ENCODE measurements at regions not wholly inside any gene's neighbourhood (a gene's known extent, or its start where the extent isn't known, plus 50 kb on each side); places are given as distances from the start of the nearest gene placed in this dataset.

DNA sequence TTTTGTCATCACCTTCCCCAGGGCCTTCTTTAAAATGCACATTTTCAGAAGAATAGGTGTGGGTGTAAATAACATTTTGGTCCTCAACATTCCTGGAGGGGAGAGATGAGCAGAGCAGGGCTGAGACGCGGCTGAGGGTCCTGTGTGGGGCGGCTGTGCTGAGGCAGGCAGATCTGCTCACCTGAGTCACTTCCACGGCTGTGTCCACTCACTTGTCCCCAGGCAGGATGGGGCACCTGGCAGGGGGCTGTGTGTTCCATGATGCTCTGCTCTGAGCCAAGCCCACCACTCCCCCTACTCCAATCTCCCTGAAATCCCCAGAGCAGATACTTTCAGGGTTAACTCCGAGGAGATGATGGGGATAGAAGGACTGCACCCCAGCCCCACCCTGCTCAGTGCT, 93.8 kb downstream of the GLRX3 start:
- Histone ChIP-seq H3K4me1 (ENCODE audit: insufficient read depth, low read length) (no peaks in the 10 kb centered on the region), H3K27ac (ENCODE audit: low read length) (no peak overlapping the region), H3K36me3 (ENCODE audit: insufficient read depth, low read depth, low read length) (no peaks in the 10 kb centered on the region), H3K4me3 (ENCODE audit: low read length) (no peak overlapping the region), H3K27me3 (ENCODE audit: insufficient read depth, low read length) (no peaks in the 10 kb centered on the region), H3K9ac (ENCODE audit: low read depth, low read length) (no peak overlapping the region), H3K9me3 (ENCODE audit: insufficient read depth, low read depth, low read length) (peaks cover 25% of the 10 kb centered on the region)

DNA sequence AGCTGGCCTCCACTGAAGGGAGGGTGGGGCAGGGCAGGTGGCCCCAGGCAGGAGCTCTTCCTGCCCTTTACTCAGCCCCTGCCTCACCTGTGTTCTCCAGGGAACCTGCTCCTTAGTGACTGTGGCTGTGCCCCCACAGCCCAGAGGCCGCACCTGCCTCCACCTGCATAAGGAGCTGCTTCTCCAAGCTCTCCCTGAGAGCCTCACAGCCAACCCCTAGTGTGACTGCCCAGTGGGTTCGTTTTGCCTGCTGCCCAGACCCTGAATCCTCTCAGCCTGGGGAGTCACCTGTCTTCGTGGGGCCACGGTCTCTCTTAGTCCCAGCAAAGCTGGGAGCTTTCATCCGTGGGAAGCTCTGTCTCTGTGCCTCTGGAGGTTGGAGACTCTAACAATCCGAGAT, 94.4 kb downstream of the GLRX3 start:
- Histone ChIP-seq H3K4me3 (ENCODE audit: low read length) (no peak overlapping the region), H3K27me3 (ENCODE audit: insufficient read depth, low read length) (no peaks in the 10 kb centered on the region), H3K27ac (ENCODE audit: low read length) (no peak overlapping the region), H3K9me3 (ENCODE audit: insufficient read depth, low read depth, low read length) (peaks cover 25% of the 10 kb centered on the region), H3K9ac (ENCODE audit: low read depth, low read length) (no peak overlapping the region), H3K36me3 (ENCODE audit: insufficient read depth, low read depth, low read length) (no peaks in the 10 kb centered on the region), H3K4me1 (ENCODE audit: insufficient read depth, low read length) (no peaks in the 10 kb centered on the region)

DNA sequence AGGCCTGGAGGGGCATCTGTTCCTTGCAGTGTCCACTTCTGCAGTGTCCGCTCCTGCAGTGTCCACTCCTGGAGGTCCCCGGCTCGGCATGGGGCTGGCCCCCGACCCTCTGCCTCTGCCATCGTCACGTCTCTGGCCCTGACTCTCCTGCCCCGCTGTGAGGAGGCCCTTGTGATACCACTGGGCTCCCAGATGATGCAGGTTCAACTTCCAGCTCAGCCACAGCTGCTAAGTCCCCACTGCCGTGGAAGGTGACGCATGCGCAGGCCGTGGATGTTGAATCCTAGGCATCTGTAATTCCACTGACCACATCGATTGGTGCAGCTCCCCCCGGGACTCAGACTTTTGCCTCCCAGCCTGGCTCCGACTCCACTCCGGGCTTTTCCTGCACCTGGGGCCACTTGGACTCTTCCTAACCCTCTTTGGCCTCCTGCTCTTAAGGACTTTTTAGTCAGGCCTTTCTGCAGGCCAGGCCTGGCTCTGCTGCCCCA, 95.1 kb downstream of the GLRX3 start:
- no peaks in the 10 kb centered on the region for H3K4me1 ChIP-seq (ENCODE audit: insufficient read depth, low read length)

DNA sequence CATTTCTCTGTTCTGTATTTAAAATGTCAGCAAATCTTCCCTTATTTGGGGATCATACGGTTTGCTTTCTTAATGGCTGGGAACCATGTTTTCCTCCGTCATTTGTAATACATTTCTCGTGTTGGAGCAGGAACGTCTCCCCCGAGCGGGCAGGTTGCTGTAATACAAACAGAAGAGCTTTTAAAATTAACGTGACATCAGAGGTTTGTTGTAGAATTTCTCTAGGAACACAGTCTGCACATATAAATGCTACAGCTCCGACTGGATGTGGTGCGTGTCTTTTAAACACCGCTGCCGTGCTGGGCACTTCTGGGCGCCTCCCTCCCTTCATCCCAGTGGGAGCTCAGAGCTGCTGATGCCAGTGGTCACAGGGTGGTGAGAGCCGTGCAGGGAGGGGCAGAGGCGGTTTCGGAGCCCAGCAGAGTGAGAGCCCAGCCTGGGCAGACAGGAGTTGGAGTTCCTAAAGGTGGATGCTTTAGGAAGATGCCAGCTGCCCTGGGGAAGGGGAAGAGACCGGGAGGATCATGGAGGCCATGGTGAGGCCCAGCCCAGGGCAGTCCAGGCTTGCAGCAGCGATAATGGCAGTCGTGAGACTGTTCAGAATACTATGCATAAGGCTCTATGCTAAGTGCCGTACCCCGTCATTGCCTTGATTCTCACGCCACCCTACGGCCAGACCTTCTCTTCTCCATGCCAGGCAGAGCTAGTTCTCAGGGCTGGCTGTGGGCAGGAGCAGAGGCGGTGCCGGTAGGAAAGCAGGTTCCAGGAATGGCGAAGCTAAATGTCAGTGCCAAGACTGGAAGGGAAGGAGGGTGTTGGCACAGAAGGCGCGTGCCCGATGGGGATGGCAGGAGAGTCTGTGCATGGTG, 96.2 kb downstream of the GLRX3 start:
- Histone ChIP-seq H3K4me1 (ENCODE audit: insufficient read depth, low read length) (no peaks in the 10 kb centered on the region), H3K9me3 (ENCODE audit: insufficient read depth, low read depth, low read length) (peaks cover 16% of the 10 kb centered on the region), H3K36me3 (ENCODE audit: insufficient read depth, low read depth, low read length) (no peaks in the 10 kb centered on the region), H3K4me3 (ENCODE audit: low read length) (no peak overlapping the region), H3K9ac (ENCODE audit: low read depth, low read length) (no peak overlapping the region), H3K27ac (ENCODE audit: low read length) (no peak overlapping the region), H3K27me3 (ENCODE audit: insufficient read depth, low read length) (no peaks in the 10 kb centered on the region)

More for the DNA sequence above, 95.1 kb downstream of the GLRX3 start:
- H3K9me3 ChIP-seq (ENCODE audit: insufficient read depth, low read depth, low read length) = peaks cover 25% of the 10 kb centered on the region
- no peaks in the 10 kb centered on the region for H3K27me3 ChIP-seq (ENCODE audit: insufficient read depth, low read length)
- no peak overlapping the region for H3K9ac ChIP-seq (ENCODE audit: low read depth, low read length)
- H3K36me3 ChIP-seq (ENCODE audit: insufficient read depth, low read depth, low read length) = no peaks in the 10 kb centered on the region
- no peak overlapping the region for H3K27ac ChIP-seq (ENCODE audit: low read length)
- H3K4me3 ChIP-seq (ENCODE audit: low read length) = no peak overlapping the region

DNA sequence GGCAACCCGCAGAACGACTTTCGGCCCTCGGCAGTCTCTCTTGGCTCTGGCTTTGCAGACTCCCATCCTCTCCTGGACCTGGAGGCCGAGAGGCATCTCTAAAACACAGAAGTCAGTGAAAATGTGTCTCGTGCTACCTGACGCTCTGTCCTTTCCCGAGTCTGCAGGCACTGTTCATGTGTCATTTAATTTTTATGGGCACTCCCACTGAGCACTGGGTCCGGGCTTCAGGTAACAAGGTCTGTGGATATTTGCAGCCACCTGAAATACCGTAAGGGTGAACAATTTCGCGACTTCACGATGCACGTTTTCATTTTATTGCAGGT, 96.8 kb downstream of the GLRX3 start:
- Histone ChIP-seq H3K27ac (ENCODE audit: low read length) (no peak overlapping the region), H3K4me1 (ENCODE audit: insufficient read depth, low read length) (no peaks in the 10 kb centered on the region), H3K9me3 (ENCODE audit: insufficient read depth, low read depth, low read length) (peaks cover 14% of the 10 kb centered on the region), H3K9ac (ENCODE audit: low read depth, low read length) (no peak overlapping the region), H3K4me3 (ENCODE audit: low read length) (no peak overlapping the region), H3K27me3 (ENCODE audit: insufficient read depth, low read length) (no peaks in the 10 kb centered on the region), H3K36me3 (ENCODE audit: insufficient read depth, low read depth, low read length) (no peaks in the 10 kb centered on the region)

DNA sequence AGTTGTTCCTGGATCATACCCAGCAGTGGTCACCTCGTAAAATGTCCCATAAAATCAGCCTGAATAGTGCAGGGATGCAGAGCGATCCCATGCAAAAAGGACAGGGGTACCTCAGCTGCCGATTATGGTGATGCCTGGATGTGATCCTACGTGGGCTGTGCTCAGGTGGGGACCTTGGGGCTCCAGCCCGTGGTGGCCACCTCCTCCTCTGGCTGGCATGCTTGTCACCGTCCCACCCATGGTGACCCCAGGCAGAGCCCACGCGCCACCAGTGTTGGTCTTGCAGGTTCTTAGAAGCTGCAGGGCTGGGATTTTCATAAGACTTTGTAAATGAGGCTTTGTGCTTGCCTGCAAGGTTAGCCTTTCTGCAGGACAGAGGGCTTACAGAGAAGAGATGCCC, 97.2 kb downstream of the GLRX3 start:
- Histone ChIP-seq H3K27ac (ENCODE audit: low read length) (no peak overlapping the region), H3K9ac (ENCODE audit: low read depth, low read length) (no peak overlapping the region), H3K4me1 (ENCODE audit: insufficient read depth, low read length) (no peaks in the 10 kb centered on the region), H3K9me3 (ENCODE audit: insufficient read depth, low read depth, low read length) (peaks cover 14% of the 10 kb centered on the region), H3K36me3 (ENCODE audit: insufficient read depth, low read depth, low read length) (no peaks in the 10 kb centered on the region), H3K4me3 (ENCODE audit: low read length) (no peak overlapping the region), H3K27me3 (ENCODE audit: insufficient read depth, low read length) (no peaks in the 10 kb centered on the region)

- no peaks in the 10 kb centered on the region for H3K27me3 ChIP-seq (ENCODE audit: insufficient read depth, low read length)
- H3K27ac ChIP-seq (ENCODE audit: low read length) = no peak overlapping the region
- H3K4me1 ChIP-seq (ENCODE audit: insufficient read depth, low read length) = no peaks in the 10 kb centered on the region
- H3K36me3 ChIP-seq (ENCODE audit: insufficient read depth, low read depth, low read length) = no peaks in the 10 kb centered on the region
- H3K9ac ChIP-seq (ENCODE audit: low read depth, low read length) = no peak overlapping the region
- H3K9me3 ChIP-seq (ENCODE audit: insufficient read depth, low read depth, low read length) = peaks cover 9% of the 10 kb centered on the region; the same call in 1 of the 2 replicates
- no peak overlapping the region for H3K4me3 ChIP-seq (ENCODE audit: low read length)
These were observed 98.2 kb downstream of the GLRX3 start for GRCh38 chr10:130234171-130234965.

DNA sequence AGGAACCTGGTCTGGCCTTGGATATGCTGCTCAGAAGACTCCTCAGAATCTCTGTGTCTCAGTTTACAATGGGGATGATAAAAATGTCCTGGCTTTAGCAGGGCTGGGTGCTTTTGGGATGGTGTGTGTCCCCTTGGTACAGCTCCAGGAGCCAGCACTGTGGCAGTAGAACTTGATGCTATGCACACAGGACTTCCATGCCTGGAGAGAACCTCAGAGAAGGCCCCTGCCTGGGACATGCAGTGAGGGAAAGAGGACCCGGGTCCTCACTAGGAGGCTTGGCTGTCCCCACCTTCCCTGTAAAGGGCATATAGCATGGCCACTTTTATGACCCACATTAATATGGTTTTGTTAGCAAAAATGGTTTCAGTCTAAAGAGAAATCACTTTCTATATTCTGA, 100.5 kb downstream of the GLRX3 start:
- H3K9me3 ChIP-seq (ENCODE audit: insufficient read depth, low read depth, low read length) = peaks cover 17% of the 10 kb centered on the region; the same call in 1 of the 2 replicates
- no peaks in the 10 kb centered on the region for H3K27me3 ChIP-seq (ENCODE audit: insufficient read depth, low read length)
- no peaks in the 10 kb centered on the region for H3K4me1 ChIP-seq (ENCODE audit: insufficient read depth, low read length)
- H3K27ac ChIP-seq (ENCODE audit: low read length) = no peak overlapping the region
- no peak overlapping the region for H3K9ac ChIP-seq (ENCODE audit: low read depth, low read length)
- no peak overlapping the region for H3K4me3 ChIP-seq (ENCODE audit: low read length)
- no peaks in the 10 kb centered on the region for H3K36me3 ChIP-seq (ENCODE audit: insufficient read depth, low read depth, low read length)

DNA sequence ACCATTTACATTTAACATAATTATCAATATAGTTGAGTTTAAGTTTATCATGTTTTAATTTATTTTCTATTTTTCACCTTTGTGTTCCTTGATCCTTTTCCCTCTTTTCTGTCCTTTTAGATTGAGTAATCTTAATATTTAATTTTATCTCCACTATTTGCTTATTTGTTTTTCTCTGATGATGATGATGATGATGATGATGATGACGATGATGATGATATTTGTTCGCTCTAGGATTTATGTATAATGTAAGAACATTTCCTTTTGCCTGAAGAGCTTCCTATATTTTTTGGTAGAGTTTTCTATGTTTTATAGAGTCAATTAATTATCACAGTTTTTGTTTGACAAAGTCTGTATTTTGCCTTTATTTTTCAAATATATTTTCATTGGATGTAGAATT, 104.2 kb downstream of the GLRX3 start:
- H3K27ac ChIP-seq (ENCODE audit: low read length) = no peak overlapping the region
- no peak overlapping the region for H3K9ac ChIP-seq (ENCODE audit: low read depth, low read length)
- H3K4me1 ChIP-seq (ENCODE audit: insufficient read depth, low read length) = no peaks in the 10 kb centered on the region
- no peaks in the 10 kb centered on the region for H3K36me3 ChIP-seq (ENCODE audit: insufficient read depth, low read depth, low read length)
- no peaks in the 10 kb centered on the region for H3K27me3 ChIP-seq (ENCODE audit: insufficient read depth, low read length)
- no peak overlapping the region for H3K4me3 ChIP-seq (ENCODE audit: low read length)
- H3K9me3 ChIP-seq (ENCODE audit: insufficient read depth, low read depth, low read length) = peaks cover 25% of the 10 kb centered on the region

DNA sequence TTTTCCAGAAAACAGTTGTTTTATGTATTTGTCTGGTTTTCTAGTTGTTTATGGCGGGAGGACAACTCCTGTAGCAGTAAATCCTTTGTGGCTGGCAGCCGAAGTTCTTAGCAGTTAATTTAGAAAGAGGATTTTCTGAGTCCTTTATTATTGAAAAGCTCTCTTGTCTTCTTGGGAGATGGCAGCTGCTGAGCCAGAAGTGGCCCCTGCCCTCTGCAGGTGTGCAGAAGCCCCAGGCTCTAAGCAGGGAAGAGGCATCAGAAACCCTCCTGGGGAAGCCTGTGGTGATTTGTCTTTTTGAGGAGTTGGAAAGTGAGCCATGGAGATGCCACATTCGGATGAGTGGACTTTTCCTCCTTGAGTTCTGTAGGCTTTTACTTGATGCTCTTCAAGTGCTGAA, 106.3 kb downstream of the GLRX3 start:
- no peaks in the 10 kb centered on the region for H3K4me1 ChIP-seq (ENCODE audit: insufficient read depth, low read length)
- H3K4me3 ChIP-seq (ENCODE audit: low read length) = no peak overlapping the region
- no peaks in the 10 kb centered on the region for H3K27me3 ChIP-seq (ENCODE audit: insufficient read depth, low read length)
- H3K27ac ChIP-seq (ENCODE audit: low read length) = no peak overlapping the region
- peaks cover 22% of the 10 kb centered on the region for H3K9me3 ChIP-seq (ENCODE audit: insufficient read depth, low read depth, low read length)
- H3K9ac ChIP-seq (ENCODE audit: low read depth, low read length) = no peak overlapping the region
- no peaks in the 10 kb centered on the region for H3K36me3 ChIP-seq (ENCODE audit: insufficient read depth, low read depth, low read length)

- H3K4me3 ChIP-seq (ENCODE audit: low read length) = no peak overlapping the region
- no peak overlapping the region for H3K27ac ChIP-seq (ENCODE audit: low read length)
- no peaks in the 10 kb centered on the region for H3K36me3 ChIP-seq (ENCODE audit: insufficient read depth, low read depth, low read length)
- no peak overlapping the region for H3K9ac ChIP-seq (ENCODE audit: low read depth, low read length)
- H3K9me3 ChIP-seq (ENCODE audit: insufficient read depth, low read depth, low read length) = peaks cover 19% of the 10 kb centered on the region
- no peaks in the 10 kb centered on the region for H3K4me1 ChIP-seq (ENCODE audit: insufficient read depth, low read length)
- H3K27me3 ChIP-seq (ENCODE audit: insufficient read depth, low read length) = no peaks in the 10 kb centered on the region
These were observed 106.8 kb downstream of the GLRX3 start for GRCh38 chr10:130243015-130243414.
